GM12891 (cell line): ENCODE measurements at regions not wholly inside any gene's neighbourhood (a gene's known extent, or its start where the extent isn't known, plus 50 kb on each side); places are given as distances from the start of the nearest gene placed in this dataset.

Experiments
- PAX5 ChIP-seq: IDR thresholded peaks from 2 replicates; pipeline ENCODE4 v1.6.1; 2011; ENCODE audit warnings: low read length, moderate library complexity, mild to moderate bottlenecking; ENCODE audit not compliant: insufficient read depth, severe bottlenecking
- POLR2A ChIP-seq: IDR thresholded peaks from 2 replicates; pipeline ENCODE4 v1.6.1; 2011; ENCODE audit warnings: low read depth, low read length, control low read depth
- POLR2AphosphoS5 ChIP-seq: IDR thresholded peaks from 2 replicates; pipeline ENCODE4 v1.6.1; 2011; ENCODE audit warnings: low read depth, low read length, control low read depth
- POU2F2 ChIP-seq: IDR thresholded peaks from 2 replicates; pipeline ENCODE4 v1.6.1; 2011; ENCODE audit warnings: low read depth, mild to moderate bottlenecking, control low read depth, low read length, moderate library complexity
- SPI1 ChIP-seq: IDR thresholded peaks from 2 replicates; pipeline ENCODE4 v1.6.1; 2011; ENCODE audit warnings: low read depth, low read length, control low read depth
- TAF1 ChIP-seq: IDR thresholded peaks from 2 replicates; pipeline ENCODE4 v1.6.1; 2011; ENCODE audit warnings: low read depth, low read length, control low read depth

DNA sequence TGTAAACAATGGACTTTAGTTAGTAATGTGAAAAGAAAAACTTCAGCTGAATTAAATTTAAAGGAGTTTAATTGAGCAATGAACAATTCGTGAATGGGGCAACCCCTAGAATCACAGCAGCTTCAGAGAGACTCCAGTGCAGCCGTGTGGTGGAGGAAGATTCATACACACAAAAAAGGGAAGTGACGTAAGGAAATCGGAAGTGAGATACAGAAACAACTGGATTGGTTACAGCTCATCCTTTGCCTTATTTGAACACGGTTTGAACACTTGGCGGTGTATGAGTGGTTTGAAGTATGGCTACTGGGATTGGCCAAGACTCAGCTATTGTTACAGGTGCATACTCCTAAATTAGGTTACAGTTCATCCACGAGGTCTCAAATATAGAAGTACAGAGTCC lies 460.4 kb upstream of the ASIC2 start:
- TF ChIP-seq POLR2A = no peak
- TF ChIP-seq POLR2AphosphoS5 = no peak
- no peak for TF ChIP-seq PAX5
- no peak for TF ChIP-seq TAF1
- peak; percentile 61 for TF ChIP-seq SPI1
- TF ChIP-seq POU2F2 = no peak
